GM12872 (cell line): ENCODE measurements at regions not wholly inside any gene's neighbourhood (a gene's known extent, or its start where the extent isn't known, plus 50 kb on each side); places are given as distances from the start of the nearest gene placed in this dataset.

ENCODE experiments used
- CTCF ChIP-seq: IDR thresholded peaks from 3 replicates; pipeline ENCODE4 v1.5.1; 2011; ENCODE audit warnings: low read depth, mild to moderate bottlenecking, low read length, moderate library complexity; ENCODE audit not compliant: insufficient read depth

- no peak for TF ChIP-seq CTCF
Observed at GRCh38 chr18:42137693-42138375, 182.8 kb downstream of the PIK3C3 start.

- 0 out of 3 replicates have a peak, but pooled peaks have one; percentile 2 for TF ChIP-seq CTCF
Observed at GRCh38 chr18:42141439-42141838, 186.4 kb downstream of the PIK3C3 start.

GRCh38 chr18:42155024-42155423, 200.0 kb downstream of the PIK3C3 start:
- TF ChIP-seq CTCF = no peak

DNA sequence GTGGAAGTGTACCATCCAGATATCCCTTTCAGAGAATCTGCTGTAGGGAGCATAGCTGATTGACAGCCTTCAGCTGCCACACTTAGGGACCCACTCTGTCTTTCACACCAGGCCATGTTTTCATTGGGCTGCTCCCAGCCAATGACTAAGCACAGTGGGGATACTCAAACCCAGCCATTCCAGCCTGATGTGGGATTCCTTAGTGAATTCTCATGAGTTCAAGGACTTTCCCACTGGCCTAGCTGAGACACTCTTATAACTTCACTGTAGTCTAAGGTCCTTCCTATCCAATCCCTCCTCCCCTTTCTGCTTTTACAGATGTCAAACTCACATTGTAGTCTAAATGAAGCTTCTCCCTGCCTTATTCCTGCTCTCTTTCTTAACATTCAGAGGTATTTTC, 201.2 kb downstream of the PIK3C3 start:
- no peak for TF ChIP-seq CTCF

DNA sequence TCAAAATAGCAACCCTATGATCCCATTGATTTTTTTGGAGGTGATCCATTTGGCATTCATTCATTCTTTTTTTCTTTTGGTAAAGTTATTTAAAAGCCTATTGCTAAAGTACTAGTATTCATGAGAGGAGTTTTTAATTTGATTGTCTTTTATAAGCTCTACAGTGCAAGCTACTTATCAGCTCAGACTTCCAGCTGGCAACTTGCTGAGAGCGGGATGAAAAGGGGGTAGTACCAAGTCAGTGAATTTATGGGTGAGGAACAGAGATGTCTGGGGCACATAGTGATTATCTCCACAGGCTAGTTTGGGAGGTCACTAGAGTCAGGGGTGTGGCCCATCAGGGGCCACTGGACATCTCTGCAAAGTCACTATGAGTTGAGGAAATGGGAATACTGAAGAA, 202.4 kb downstream of the PIK3C3 start:
- no peak for TF ChIP-seq CTCF

GRCh38 chr18:42157878-42158277, 202.8 kb downstream of the PIK3C3 start:
- no peak for TF ChIP-seq CTCF

DNA sequence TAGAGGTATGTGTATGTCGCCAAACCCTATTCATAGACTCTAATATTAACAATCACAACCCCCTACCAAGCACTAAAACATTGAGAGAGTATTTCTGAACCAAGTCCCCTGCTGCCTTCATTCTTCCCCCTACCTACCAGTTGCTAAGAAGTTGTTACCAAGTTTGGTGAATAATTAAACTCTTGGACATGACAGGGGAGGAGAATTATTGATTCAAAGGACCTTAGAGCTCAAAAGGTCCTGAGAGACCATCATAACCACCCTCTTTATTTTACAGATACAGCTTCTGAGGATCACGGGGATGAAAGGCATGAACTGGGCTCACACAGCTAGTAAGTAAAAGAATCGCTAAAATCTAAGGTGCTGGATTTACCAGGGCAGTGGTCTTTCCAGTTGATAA, 204.1 kb downstream of the PIK3C3 start:
- no peak for TF ChIP-seq CTCF
